ENCODE measurements at regions not wholly inside any gene's neighbourhood (a gene's known extent, or its start where the extent isn't known, plus 50 kb on each side); places are given as distances from the start of the nearest gene placed in this dataset.

- no TSS peak for BruUV-seq (replicated peaks)
- Histone ChIP-seq H3K4me3 (ENCODE audit: low read depth in 2 of 2, low read length in 2 of 2) (no peak overlapping the region), H3K27ac (ENCODE audit: low read length) (no peak overlapping the region), H3K4me1 (ENCODE audit: control insufficient read depth, insufficient read depth, low read length) (no peaks in the 10 kb centered on the region), H3K9me3 (ENCODE audit: control insufficient read depth, insufficient read depth, low read depth, low read length) (no peaks in the 10 kb centered on the region), H3K36me3 (ENCODE audit: control insufficient read depth, insufficient read depth, low read length) (no peaks in the 10 kb centered on the region), H3K27me3 (ENCODE audit: control insufficient read depth, insufficient read depth, low read length) (no peaks in the 10 kb centered on the region)
- ChIA-PET POLR2A (no interaction called here), CTCF (no interaction called here)
- TF ChIP-seq REST (IDR thresholded peaks at IDR 0.05; ENCODE audit: insufficient read depth in 1 of 2, low read depth in 2 of 2, low read length in 1 of 2) (no peak), POLR2AphosphoS5 (IDR thresholded peaks at IDR 0.05; ENCODE audit: low read depth, low read length) (no peak), TCF7L2 (IDR thresholded peaks at IDR 0.05; ENCODE audit: low read depth, low read length) (no peak), CTCF (IDR thresholded peaks at IDR 0.05) (no peak), SIN3A (IDR thresholded peaks at IDR 0.05; ENCODE audit: borderline replicate concordance, insufficient read depth, low read depth, low read length) (no peak)
- ATAC-seq: no peak
- in situ Hi-C loops (cut with HindIII; ENCODE audit: low pct_unique_long_range_greater_than_20kb, low sequenced_read_pairs) (no loop called here), intact Hi-C loops (cut with micrococcal nuclease; ENCODE audit: unreplicated experiment) (no loop called here)
- DNase-seq (ENCODE audit: low read depth, low spot score): no peak
Observed at GRCh38 chr7:65230231-65230630, 143.4 kb upstream of the ZNF92 start.

- no peak overlapping the region for H3K27ac ChIP-seq (ENCODE audit: low read length)
- DNase-seq (ENCODE audit: low read depth, low spot score) (no peak), ATAC-seq (no peak)
- H3K36me3 ChIP-seq (ENCODE audit: control insufficient read depth, insufficient read depth, low read length): no peaks in the 10 kb centered on the region
- H3K4me1 ChIP-seq (ENCODE audit: control insufficient read depth, insufficient read depth, low read length): no peaks in the 10 kb centered on the region
- H3K27me3 ChIP-seq (ENCODE audit: control insufficient read depth, insufficient read depth, low read length): no peaks in the 10 kb centered on the region
- ChIA-PET CTCF (no interaction called here), POLR2A (no interaction called here)
- no peak overlapping the region for H3K4me3 ChIP-seq (ENCODE audit: low read depth in 2 of 2, low read length in 2 of 2)
- BruUV-seq (replicated peaks): no TSS peak
- intact Hi-C loops (cut with micrococcal nuclease; ENCODE audit: unreplicated experiment) (no loop called here), in situ Hi-C loops (cut with HindIII; ENCODE audit: low pct_unique_long_range_greater_than_20kb, low sequenced_read_pairs) (no loop called here)
- no peaks in the 10 kb centered on the region for H3K9me3 ChIP-seq (ENCODE audit: control insufficient read depth, insufficient read depth, low read depth, low read length)
- TF ChIP-seq TCF7L2 (IDR thresholded peaks at IDR 0.05; ENCODE audit: low read depth, low read length) (no peak), POLR2AphosphoS5 (IDR thresholded peaks at IDR 0.05; ENCODE audit: low read depth, low read length) (no peak), REST (IDR thresholded peaks at IDR 0.05; ENCODE audit: insufficient read depth in 1 of 2, low read depth in 2 of 2, low read length in 1 of 2) (no peak), CTCF (IDR thresholded peaks at IDR 0.05) (no peak), SIN3A (IDR thresholded peaks at IDR 0.05; ENCODE audit: borderline replicate concordance, insufficient read depth, low read depth, low read length) (no peak)
Observed at GRCh38 chr7:65225422-65226006, 148.1 kb upstream of the ZNF92 start.
